ENCODE measurements at regions not wholly inside any gene's neighbourhood (a gene's known extent, or its start where the extent isn't known, plus 50 kb on each side); places are given as distances from the start of the nearest gene placed in this dataset.
"Not testable (repeated sequence)": the region's sequence is repeated elsewhere in the genome, so short reads cannot be mapped to it uniquely, and the experiment has no call there.

GRCh38 chrX:30008031-30008430, 207.3 kb upstream of the MAGEB2 start:
- no peaks in the 10 kb centered on the region for H4K20me1 ChIP-seq (ENCODE audit: insufficient read depth)
- no peak overlapping the region for H3K4me2 ChIP-seq
- H3K4me1 ChIP-seq (ENCODE audit: low read depth, poor library complexity, severe bottlenecking) = no peaks in the 10 kb centered on the region
- H3K4me3 ChIP-seq (IDR thresholded peaks at IDR 0.05; ENCODE audit: insufficient read depth, low read depth, low read length) = no peak overlapping the region
- no peak overlapping the region for H3K27ac ChIP-seq
- TF ChIP-seq CTCF (conservative IDR thresholded peaks at IDR 0.05; ENCODE audit: low read depth, low read length) = no peak
- no peak overlapping the region for H2AFZ ChIP-seq (ENCODE audit: low read depth)
- H3K36me3 ChIP-seq (ENCODE audit: insufficient read depth) = no peaks in the 10 kb centered on the region
- H3K27me3 ChIP-seq (ENCODE audit: insufficient read depth, low read depth) = no peaks in the 10 kb centered on the region
- no peak overlapping the region for H3K9ac ChIP-seq
- no peaks in the 10 kb centered on the region for H3K79me2 ChIP-seq (ENCODE audit: insufficient read depth, low read depth)

GRCh38 chrX:30010471-30010870, 204.9 kb upstream of the MAGEB2 start:
- H3K4me1 ChIP-seq (ENCODE audit: low read depth, poor library complexity, severe bottlenecking) = no peaks in the 10 kb centered on the region
- no peak overlapping the region for H2AFZ ChIP-seq (ENCODE audit: low read depth)
- H3K36me3 ChIP-seq (ENCODE audit: insufficient read depth) = no peaks in the 10 kb centered on the region
- no peak overlapping the region for H3K4me3 ChIP-seq (IDR thresholded peaks at IDR 0.05; ENCODE audit: insufficient read depth, low read depth, low read length)
- no peaks in the 10 kb centered on the region for H3K27me3 ChIP-seq (ENCODE audit: insufficient read depth, low read depth)
- TF ChIP-seq CTCF (conservative IDR thresholded peaks at IDR 0.05; ENCODE audit: low read depth, low read length) = no peak
- no peaks in the 10 kb centered on the region for H4K20me1 ChIP-seq (ENCODE audit: insufficient read depth)
- H3K27ac ChIP-seq = no peak overlapping the region
- H3K4me2 ChIP-seq = no peak overlapping the region
- no peak overlapping the region for H3K9ac ChIP-seq
- H3K79me2 ChIP-seq (ENCODE audit: insufficient read depth, low read depth) = no peaks in the 10 kb centered on the region

- H3K9ac ChIP-seq = no peak overlapping the region
- H3K4me2 ChIP-seq = no peak overlapping the region
These were observed 199.9 kb upstream of the MAGEB2 start for GRCh38 chrX:30015440-30015839.

GRCh38 chrX:30027636-30028035, 187.7 kb upstream of the MAGEB2 start:
- no peaks in the 10 kb centered on the region for H3K36me3 ChIP-seq (ENCODE audit: insufficient read depth)
- no peak overlapping the region for H3K4me3 ChIP-seq (IDR thresholded peaks at IDR 0.05; ENCODE audit: insufficient read depth, low read depth, low read length)
- no peak overlapping the region for H3K4me2 ChIP-seq
- H3K4me1 ChIP-seq (ENCODE audit: low read depth, poor library complexity, severe bottlenecking) = no peaks in the 10 kb centered on the region
- H3K79me2 ChIP-seq (ENCODE audit: insufficient read depth, low read depth) = no peaks in the 10 kb centered on the region
- H3K9ac ChIP-seq = no peak overlapping the region
- H4K20me1 ChIP-seq (ENCODE audit: insufficient read depth) = no peaks in the 10 kb centered on the region
- no peak for TF ChIP-seq CTCF (conservative IDR thresholded peaks at IDR 0.05; ENCODE audit: low read depth, low read length)
- H3K27ac ChIP-seq = no peak overlapping the region
- H3K27me3 ChIP-seq (ENCODE audit: insufficient read depth, low read depth) = no peaks in the 10 kb centered on the region
- no peak overlapping the region for H2AFZ ChIP-seq (ENCODE audit: low read depth)

More at GRCh38 chrX:30015440-30015839, 199.9 kb upstream of the MAGEB2 start:
- H3K4me1 ChIP-seq (ENCODE audit: low read depth, poor library complexity, severe bottlenecking) = no peaks in the 10 kb centered on the region
- no peak overlapping the region for H3K4me3 ChIP-seq (IDR thresholded peaks at IDR 0.05; ENCODE audit: insufficient read depth, low read depth, low read length)
- no peak overlapping the region for H2AFZ ChIP-seq (ENCODE audit: low read depth)
- no peaks in the 10 kb centered on the region for H3K36me3 ChIP-seq (ENCODE audit: insufficient read depth)
- no peaks in the 10 kb centered on the region for H3K27me3 ChIP-seq (ENCODE audit: insufficient read depth, low read depth)
- no peak overlapping the region for H3K27ac ChIP-seq
- H3K79me2 ChIP-seq (ENCODE audit: insufficient read depth, low read depth) = no peaks in the 10 kb centered on the region
- H4K20me1 ChIP-seq (ENCODE audit: insufficient read depth) = no peaks in the 10 kb centered on the region
- no peak for TF ChIP-seq CTCF (conservative IDR thresholded peaks at IDR 0.05; ENCODE audit: low read depth, low read length)

GRCh38 chrX:30036406-30036805, 179.0 kb upstream of the MAGEB2 start:
- H2AFZ ChIP-seq (ENCODE audit: low read depth); H3K36me3 ChIP-seq (ENCODE audit: insufficient read depth); H3K27me3 ChIP-seq (ENCODE audit: insufficient read depth, low read depth); H3K9ac ChIP-seq; H4K20me1 ChIP-seq (ENCODE audit: insufficient read depth); H3K27ac ChIP-seq; H3K79me2 ChIP-seq (ENCODE audit: insufficient read depth, low read depth); H3K4me1 ChIP-seq (ENCODE audit: low read depth, poor library complexity, severe bottlenecking); H3K4me3 ChIP-seq (IDR thresholded peaks at IDR 0.05; ENCODE audit: insufficient read depth, low read depth, low read length); H3K4me2 ChIP-seq: not testable (repeated sequence)
